ENCODE measurements at regions not wholly inside any gene's neighbourhood (a gene's known extent, or its start where the extent isn't known, plus 50 kb on each side); places are given as distances from the start of the nearest gene placed in this dataset.

DNA sequence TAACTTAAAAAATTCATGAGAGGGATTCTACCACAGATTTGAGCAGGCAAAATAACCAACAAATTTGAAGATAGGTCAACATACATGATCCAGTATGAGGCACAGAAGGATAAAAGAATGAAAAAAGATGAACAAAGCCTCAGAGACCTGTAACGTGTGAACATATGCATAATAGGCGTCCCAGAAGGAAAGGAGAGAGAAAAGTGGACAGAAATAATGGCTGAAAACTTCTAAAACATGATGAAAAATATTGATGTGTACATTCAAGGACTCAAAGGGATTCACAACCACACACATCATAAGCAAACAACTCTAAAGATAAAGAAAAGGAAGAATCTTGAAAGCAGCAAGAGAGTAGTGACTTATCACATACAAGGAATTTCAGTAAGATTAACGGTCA is 100.1 kb upstream of the PARD3B start:
- no peak for DNase-seq

GRCh38 chr2:204447722-204448121 is 97.6 kb upstream of the PARD3B start:
- DNase-seq, result no peak

DNA sequence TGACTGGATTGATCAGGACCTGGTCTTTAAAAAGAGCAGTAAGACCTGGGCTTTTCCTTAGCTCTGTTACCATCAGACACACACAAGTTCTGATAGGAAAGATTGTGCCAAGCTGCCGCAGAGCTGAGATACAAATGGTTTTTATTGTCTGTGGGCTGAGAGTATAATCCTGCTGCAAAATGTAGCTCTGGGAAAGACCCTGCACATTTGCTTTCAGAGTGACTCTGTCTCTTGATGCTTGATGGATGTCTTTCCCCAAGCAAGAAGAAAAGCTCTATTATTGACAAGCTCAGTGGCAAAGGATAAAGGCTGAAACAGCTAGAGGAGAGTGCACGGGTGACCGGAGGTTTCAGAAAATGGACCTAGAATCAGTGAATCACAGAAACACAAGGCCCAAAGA is 95.3 kb upstream of the PARD3B start:
- no peak for DNase-seq

- DNase-seq, result no peak
Observed at GRCh38 chr2:204451766-204452165, 93.5 kb upstream of the PARD3B start.

GRCh38 chr2:204452464-204453023 is 92.7 kb upstream of the PARD3B start:
- DNase-seq, result no peak

DNA sequence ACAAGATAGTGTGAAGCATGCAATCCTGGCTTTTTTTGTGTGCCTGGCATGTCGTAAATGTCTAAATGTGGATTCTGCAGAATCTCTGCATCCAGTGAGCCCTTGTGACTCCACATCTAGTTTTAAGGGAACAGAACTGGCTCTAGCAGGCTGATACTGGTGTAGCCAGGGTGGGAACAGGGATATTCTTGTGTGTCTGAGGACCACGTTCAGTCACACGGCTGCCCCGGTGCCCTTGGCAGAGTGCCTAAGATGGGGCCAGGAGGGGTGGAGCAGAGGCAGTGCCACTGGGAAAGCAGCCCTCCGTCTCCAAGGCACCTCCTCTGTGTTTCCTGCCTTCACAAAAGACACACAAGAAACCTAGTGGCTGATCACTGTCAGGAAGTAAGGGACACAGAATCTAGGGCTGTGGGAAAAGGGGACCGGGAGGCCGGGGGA is 91.5 kb upstream of the PARD3B start:
- no peak for DNase-seq

- DNase-seq, result no peak
Observed at GRCh38 chr2:204454672-204455380, 90.4 kb upstream of the PARD3B start.

- DNase-seq, result no peak
Observed at GRCh38 chr2:204468746-204469429, 76.4 kb upstream of the PARD3B start.

DNA sequence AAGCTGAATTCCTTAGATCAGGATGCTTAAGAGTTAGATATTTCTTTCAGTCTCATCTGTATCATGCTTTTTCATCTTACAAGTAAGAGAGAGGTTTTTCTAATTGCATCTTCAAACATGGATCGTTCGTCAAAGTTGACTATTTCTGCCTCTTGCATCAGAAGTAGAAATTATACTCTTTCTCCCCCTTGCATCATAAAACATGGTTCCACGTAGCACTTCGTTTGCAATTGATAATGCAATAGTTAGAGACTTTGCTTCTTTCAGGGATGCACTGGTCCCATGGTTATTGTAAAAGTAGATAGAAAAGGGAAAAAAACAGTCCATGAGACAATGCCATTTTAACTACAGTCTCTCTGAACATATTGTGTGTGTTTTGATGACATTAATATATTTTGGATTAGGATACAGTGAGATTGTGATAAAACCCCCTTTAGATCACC is 75.1 kb upstream of the PARD3B start:
- DNase-seq, result no peak

- no peak for DNase-seq
Observed at GRCh38 chr2:204470621-204471196, 74.6 kb upstream of the PARD3B start.

DNA sequence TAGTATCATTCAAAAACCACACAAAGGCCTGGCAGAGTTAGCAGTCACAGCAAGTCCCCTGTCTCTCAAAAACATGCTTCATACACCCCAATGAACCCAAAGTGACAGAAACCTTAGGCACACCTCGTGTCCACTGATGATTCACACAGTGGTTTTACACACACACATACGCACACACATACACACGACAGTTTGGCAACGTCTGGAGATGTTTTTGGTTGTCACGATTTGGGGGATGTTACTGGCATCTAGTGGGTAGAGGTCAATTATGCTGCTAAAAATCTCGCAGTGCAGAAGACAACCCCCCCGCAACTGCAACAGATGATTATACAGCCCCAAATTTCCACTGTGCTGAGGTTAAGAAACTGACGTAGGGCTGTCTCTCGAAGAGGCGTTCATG is 72.9 kb upstream of the PARD3B start:
- DNase-seq, result no peak

DNA sequence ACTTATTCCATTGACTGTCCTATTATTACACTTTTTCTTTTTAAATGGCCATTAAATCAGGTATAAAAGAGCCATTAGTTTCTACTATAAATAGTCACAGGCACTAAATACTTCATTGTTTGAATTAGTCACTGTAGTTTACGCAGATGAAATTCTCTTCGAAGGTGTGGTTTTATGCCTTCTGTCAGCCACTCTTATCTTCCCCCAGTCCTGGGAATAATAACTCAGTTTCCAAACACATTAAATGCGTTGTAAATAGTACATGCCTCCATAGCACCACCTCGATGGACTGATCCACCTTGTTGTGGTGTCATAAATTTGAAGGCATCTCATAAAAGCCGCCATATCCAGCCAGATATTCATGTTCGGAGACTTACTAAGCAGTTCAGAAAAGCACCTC is 72.1 kb upstream of the PARD3B start:
- DNase-seq, result no peak

GRCh38 chr2:204475399-204475798 is 69.9 kb upstream of the PARD3B start:
- no peak for DNase-seq

GRCh38 chr2:204477358-204477950 is 67.8 kb upstream of the PARD3B start:
- no peak for DNase-seq

DNA sequence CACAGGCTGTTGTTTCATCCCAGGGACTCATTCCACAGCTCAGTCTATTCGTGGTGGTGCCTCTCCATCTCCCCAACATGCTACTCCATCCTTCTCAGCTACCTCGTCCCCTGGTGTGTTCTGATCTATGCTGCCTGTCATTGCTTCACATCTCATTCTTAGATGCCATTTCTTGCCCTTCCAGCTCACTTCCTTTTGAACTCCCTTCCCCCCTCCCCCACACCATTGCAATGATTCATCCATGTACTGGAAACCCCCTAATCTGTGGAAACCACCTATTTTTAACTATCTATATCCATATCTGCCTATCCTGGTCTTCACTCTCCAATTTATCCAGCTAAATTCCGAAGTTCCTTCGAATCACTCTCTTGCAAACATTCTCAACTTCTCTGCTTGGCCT is 65.7 kb upstream of the PARD3B start:
- DNase-seq, result no peak

DNA sequence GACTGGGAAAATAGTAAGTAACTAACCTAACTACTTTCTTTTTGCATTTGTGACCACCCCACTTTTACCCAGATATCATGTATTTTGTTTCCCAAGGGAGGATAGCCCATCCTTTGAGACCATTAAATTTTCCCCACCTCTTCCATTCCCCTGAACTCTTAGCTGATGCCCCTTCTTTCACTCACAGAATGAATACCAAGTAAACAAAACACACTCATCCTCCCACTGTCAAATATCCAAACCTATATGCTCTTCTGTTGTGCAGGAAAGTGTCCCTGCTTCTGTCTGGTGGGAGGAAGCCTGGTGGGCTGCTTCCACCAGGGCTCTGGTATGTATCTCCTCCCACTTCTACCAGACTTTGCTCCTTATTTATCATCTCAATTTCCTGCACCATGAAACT is 64.6 kb upstream of the PARD3B start:
- DNase-seq, result no peak

GRCh38 chr2:204483608-204484081 is 61.6 kb upstream of the PARD3B start:
- DNase-seq, result no peak

DNA sequence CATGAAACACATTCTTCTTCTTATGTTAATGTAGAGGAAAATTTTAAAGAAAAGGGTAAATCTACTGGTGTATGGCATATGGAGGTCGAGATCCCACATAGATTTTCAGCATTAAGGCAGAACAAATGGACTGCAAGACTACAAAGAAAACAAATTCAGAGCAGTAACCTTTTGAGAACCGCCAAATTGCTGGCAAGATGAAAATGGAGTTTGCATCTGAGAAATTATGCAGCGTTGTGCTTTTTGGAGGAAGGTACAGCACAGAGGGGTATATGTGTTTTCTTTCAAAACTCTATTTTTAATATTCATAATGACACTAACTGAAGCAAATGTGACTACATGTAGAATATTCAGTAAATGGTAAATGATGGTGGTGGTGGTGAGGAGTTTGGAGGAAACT is 59.0 kb upstream of the PARD3B start:
- DNase-seq, result no peak

GRCh38 chr2:204486805-204487204 is 58.5 kb upstream of the PARD3B start:
- DNase-seq, result no peak

DNA sequence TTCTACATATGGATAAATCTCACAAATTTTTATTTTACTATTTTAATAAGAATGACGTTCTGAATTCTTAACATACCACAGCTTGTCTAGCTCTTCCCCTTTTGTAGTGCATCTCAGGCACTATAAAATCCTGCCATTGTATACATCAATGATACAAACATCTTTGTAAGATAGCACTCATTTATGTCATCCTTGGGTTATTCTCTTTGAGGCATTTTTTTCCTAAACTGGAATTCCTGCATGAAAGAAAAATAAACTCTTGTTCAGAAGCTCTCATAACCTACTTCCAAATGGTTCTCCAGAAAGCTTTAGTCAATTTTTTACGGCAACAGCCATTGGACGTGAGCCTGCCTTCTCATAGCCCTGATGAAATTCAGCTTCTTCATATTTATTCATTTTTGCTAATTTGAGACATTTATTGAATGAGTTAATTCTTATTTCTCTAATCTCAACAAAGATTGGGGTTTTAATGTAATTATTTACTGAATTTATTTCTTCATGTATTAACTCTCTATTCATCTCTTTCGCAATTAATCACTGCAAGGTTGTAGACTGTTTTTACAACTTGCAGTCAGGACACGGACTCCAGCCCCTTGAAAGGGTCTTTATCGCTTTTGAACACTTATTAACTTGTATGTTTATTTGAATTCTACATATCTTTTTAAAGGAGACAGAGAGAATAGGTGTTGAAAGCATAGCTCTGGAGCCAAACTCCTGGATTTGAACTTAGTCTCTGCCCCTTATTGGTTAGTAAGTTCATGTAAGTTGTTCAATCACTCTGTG is 57.6 kb upstream of the PARD3B start:
- DNase-seq, result no peak

DNA sequence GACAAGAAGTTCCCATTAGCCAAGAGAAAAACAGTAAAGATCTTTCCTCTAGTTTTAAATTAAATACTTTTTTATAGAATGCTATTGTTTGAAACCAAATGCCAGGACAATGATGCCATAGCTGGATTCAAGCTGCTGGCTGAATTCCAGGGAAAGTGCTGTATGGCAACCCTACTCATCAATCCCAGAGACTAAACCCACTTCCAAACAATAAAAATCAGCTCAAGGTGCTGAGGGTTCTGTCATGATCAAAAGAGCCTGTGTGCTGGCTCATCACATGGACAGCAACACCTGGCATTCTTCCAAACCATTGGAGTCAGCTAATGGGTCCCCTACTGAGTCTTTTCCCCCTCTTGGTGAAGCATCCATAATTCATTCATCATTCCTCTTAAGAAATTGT is 53.7 kb upstream of the PARD3B start:
- no peak for DNase-seq

- no peak for DNase-seq
Observed at GRCh38 chr2:204492417-204492816, 52.9 kb upstream of the PARD3B start.

GRCh38 chr2:204494681-204495080 is 50.6 kb upstream of the PARD3B start:
- no peak for DNase-seq
